GM23338 (cell line): ENCODE measurements at regions not wholly inside any gene's neighbourhood (a gene's known extent, or its start where the extent isn't known, plus 50 kb on each side); places are given as distances from the start of the nearest gene placed in this dataset.
A peak's percentile ranks its signal among the peaks of the same experiment; 100 is the strongest.

Source experiments
- ATAC-seq: fragments of 200-7000 bp; cut with Tn5 transposase; 3 replicates; pipeline ENCODE4 v1.9.1; 2020
- DNase-seq: peaks from one replicate; pipeline ENCODE4 v3.0.0-alpha.2; 2015; ENCODE audit warnings: low spot score
- H2AFZ ChIP-seq: fragments of 200-600 bp; sonication (generic); 2 replicates; pipeline ENCODE4 v1.8.0; 2016; ENCODE audit warnings: antibody characterized with exemption, mild to moderate bottlenecking, moderate library complexity
- H3F3A ChIP-seq: fragments of 200-600 bp; sonication (generic); replicated peaks from 2 replicates; pipeline ENCODE4 v1.8.0; 2017; ENCODE audit warnings: antibody characterized with exemption, mixed run types, low read depth
- H3K27ac ChIP-seq: fragments of 200-600 bp; sonication (generic); 2 replicates; pipeline ENCODE4 v1.6.1; 2016; ENCODE audit warnings: low read depth
- H3K27me3 ChIP-seq: fragments of 200-600 bp; sonication (generic); 2 replicates; pipeline ENCODE4 v1.8.0; 2016; ENCODE audit warnings: mild to moderate bottlenecking, mixed run types, moderate library complexity; ENCODE audit not compliant: insufficient read depth
- H3K36me3 ChIP-seq: fragments of 200-600 bp; sonication (generic); 2 replicates; pipeline ENCODE4 v1.8.0; 2016; ENCODE audit warnings: mild to moderate bottlenecking; ENCODE audit not compliant: insufficient read depth
- H3K4me1 ChIP-seq: fragments of 200-600 bp; sonication (generic); 2 replicates; pipeline ENCODE4 v1.8.0; 2016; ENCODE audit warnings: mild to moderate bottlenecking, moderate library complexity; ENCODE audit not compliant: insufficient read depth
- H3K4me2 ChIP-seq: fragments of 200-600 bp; sonication (generic); 2 replicates; pipeline ENCODE4 v1.7.1; 2017; ENCODE audit warnings: mixed run types
- H3K4me3 ChIP-seq: fragments of 200-600 bp; sonication (generic); 2 replicates; pipeline ENCODE4 v1.6.1; 2016; ENCODE audit warnings: mixed run types
- H3K79me2 ChIP-seq: fragments of 200-600 bp; sonication (generic); replicated peaks from 2 replicates; pipeline ENCODE4 v1.8.0; 2017; ENCODE audit warnings: mild to moderate bottlenecking; ENCODE audit not compliant: insufficient read depth
- H3K9me2 ChIP-seq: fragments of 200-600 bp; sonication (generic); 2 replicates; pipeline ENCODE4 v1.8.0; 2017; ENCODE audit not compliant: insufficient read depth
- H4K20me1 ChIP-seq: fragments of 200-600 bp; sonication (generic); replicated peaks from 2 replicates; pipeline ENCODE4 v1.8.0; 2017; ENCODE audit warnings: mild to moderate bottlenecking; ENCODE audit not compliant: insufficient read depth
- H3K27ac Mint-ChIP-seq: 2 replicates; pipeline ENCODE4 v1.8.0; 2020; ENCODE audit warnings: inconsistent platforms, mild to moderate bottlenecking, moderate library complexity, mixed read lengths
- H3K27me3 Mint-ChIP-seq: 3 replicates; pipeline ENCODE4 v1.8.0; 2022; ENCODE audit warnings: low read depth, mild to moderate bottlenecking, moderate library complexity, mixed read lengths, inconsistent platforms; ENCODE audit not compliant: insufficient read depth, poor library complexity
- H3K36me3 Mint-ChIP-seq: 3 replicates; pipeline ENCODE4 v1.8.0; 2021; ENCODE audit warnings: low read depth, mild to moderate bottlenecking, inconsistent platforms, moderate library complexity, mixed read lengths
- H3K4me1 Mint-ChIP-seq: 3 replicates; pipeline ENCODE4 v1.8.0; 2020; ENCODE audit warnings: mild to moderate bottlenecking, inconsistent platforms, mixed read lengths
- H3K4me3 Mint-ChIP-seq: 3 replicates; pipeline ENCODE4 v1.8.0; 2021; ENCODE audit warnings: moderate library complexity, mild to moderate bottlenecking, inconsistent platforms, mixed read lengths
- H3K9me3 Mint-ChIP-seq: 3 replicates; pipeline ENCODE4 v1.8.0; 2020; ENCODE audit warnings: moderate library complexity, mild to moderate bottlenecking, inconsistent platforms, mixed read lengths
- EZH2 ChIP-seq: fragments of 200-600 bp; sonication (generic); IDR thresholded peaks from one replicate; pipeline ENCODE4 v1.8.0; 2017; ENCODE audit warnings: antibody characterized with exemption, mild to moderate bottlenecking, low read depth; ENCODE audit not compliant: unreplicated experiment
- EZH2phosphoT487 ChIP-seq: fragments of 200-600 bp; sonication (generic); IDR thresholded peaks from one replicate; pipeline ENCODE4 v1.8.1; 2018; ENCODE audit warnings: antibody characterized with exemption; ENCODE audit not compliant: unreplicated experiment
- JUNB ChIP-seq: IDR thresholded peaks from one replicate; pipeline ENCODE4 v1.6.1; 2016; ENCODE audit warnings: antibody characterized with exemption; ENCODE audit not compliant: unreplicated experiment
- NANOG ChIP-seq: IDR thresholded peaks from 2 replicates; pipeline ENCODE4 v1.6.1; 2016; ENCODE audit warnings: antibody characterized with exemption, borderline replicate concordance
- POLR2AphosphoS5 ChIP-seq: IDR thresholded peaks from 2 replicates; pipeline ENCODE4 v1.6.1; 2016; ENCODE audit warnings: antibody characterized with exemption, low read depth
- STAT1 ChIP-seq: IDR thresholded peaks from one replicate; pipeline ENCODE4 v1.6.1; 2016; ENCODE audit warnings: antibody characterized with exemption; ENCODE audit not compliant: unreplicated experiment
- ZNF114 ChIP-seq: fragments of 250-450 bp; sonication (Bioruptor Pico); IDR thresholded peaks from 2 replicates; pipeline ENCODE4 v1.5.0; 2020; ENCODE audit warnings: mild to moderate bottlenecking, moderate library complexity
- ZNF331 ChIP-seq: fragments of 250-450 bp; sonication (Bioruptor Pico); IDR thresholded peaks from 2 replicates; pipeline ENCODE4 v1.5.0; 2020; ENCODE audit warnings: low read depth, mild to moderate bottlenecking, moderate library complexity
- TF ChIP-seq, protein P1 (sequence below), 2 experiments: fragments of 200-600 bp in 1 of 2; sonication (generic) in 1 of 2; conservative IDR thresholded peaks; 2 replicates each; pipeline versions ENCODE4 v1.5.1 to v1.6.1; 2016 to 2017; ENCODE audit warnings: antibody characterized with exemption in 2 of 2, low read depth in 2 of 2, mild to moderate bottlenecking in 2 of 2, moderate library complexity in 1 of 2
- TF ChIP-seq, protein P2 (sequence below): IDR thresholded peaks from 2 replicates; pipeline ENCODE4 v1.6.1; 2016; ENCODE audit warnings: antibody characterized with exemption
- TF ChIP-seq, protein P3 (sequence below): IDR thresholded peaks from one replicate; pipeline ENCODE4 v1.6.1; 2018; ENCODE audit warnings: antibody characterized with exemption; ENCODE audit not compliant: unreplicated experiment

DNA sequence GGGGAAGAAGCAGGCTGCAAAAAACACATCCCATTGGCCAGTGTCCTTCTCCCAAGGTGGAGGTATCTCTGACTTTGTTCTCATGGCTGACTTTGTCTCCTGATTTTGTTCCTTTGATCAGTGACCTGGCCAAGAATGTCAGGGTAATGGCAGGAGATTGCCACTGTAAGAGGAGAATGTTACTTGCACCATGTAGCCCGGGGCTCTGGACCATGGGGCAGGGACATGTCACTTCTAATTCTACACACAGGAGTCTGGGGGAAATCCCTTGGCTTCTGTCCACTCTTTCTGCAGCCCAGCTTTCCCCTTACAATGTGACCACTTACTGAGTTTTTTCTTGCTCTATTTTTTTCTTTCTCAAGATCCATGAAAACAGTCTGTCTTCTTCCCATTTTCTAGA is 87.7 kb upstream of the LRRN2 start (continued):
- TF ChIP-seq, protein P1, sequence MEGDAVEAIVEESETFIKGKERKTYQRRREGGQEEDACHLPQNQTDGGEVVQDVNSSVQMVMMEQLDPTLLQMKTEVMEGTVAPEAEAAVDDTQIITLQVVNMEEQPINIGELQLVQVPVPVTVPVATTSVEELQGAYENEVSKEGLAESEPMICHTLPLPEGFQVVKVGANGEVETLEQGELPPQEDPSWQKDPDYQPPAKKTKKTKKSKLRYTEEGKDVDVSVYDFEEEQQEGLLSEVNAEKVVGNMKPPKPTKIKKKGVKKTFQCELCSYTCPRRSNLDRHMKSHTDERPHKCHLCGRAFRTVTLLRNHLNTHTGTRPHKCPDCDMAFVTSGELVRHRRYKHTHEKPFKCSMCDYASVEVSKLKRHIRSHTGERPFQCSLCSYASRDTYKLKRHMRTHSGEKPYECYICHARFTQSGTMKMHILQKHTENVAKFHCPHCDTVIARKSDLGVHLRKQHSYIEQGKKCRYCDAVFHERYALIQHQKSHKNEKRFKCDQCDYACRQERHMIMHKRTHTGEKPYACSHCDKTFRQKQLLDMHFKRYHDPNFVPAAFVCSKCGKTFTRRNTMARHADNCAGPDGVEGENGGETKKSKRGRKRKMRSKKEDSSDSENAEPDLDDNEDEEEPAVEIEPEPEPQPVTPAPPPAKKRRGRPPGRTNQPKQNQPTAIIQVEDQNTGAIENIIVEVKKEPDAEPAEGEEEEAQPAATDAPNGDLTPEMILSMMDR (conservative IDR thresholded peaks at IDR 0.05; ENCODE audit: low read depth in 2 of 2): no peak
- TF ChIP-seq STAT1 (no peak), JUNB (no peak)

DNA sequence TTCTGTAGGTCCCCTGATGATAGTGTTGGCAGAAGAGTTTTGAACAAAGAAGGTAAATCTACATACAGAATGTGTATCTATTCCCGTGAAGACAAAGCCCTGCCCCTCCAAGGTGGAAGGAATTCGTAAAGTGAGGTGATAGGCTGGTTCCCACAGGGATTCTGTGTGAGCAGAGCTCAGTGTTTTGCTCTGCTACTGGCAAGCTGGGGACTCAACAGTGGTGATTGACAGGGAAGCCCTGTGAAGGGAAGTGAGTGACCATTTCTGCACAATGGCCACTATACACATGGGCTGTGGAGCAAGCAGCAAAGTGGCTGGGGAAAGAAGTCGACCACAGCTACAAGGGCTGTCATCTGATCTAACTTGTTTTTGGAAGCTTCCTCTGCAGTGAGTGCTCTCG is 90.0 kb upstream of the LRRN2 start:
- Histone ChIP-seq H3K4me1 (no peaks in the 10 kb centered on the region), H3K4me2 (no peak overlapping the region), H2AFZ (no peak overlapping the region), H3K27me3 (no peaks in the 10 kb centered on the region), H3K4me3 (no peak overlapping the region), H3K27ac (no peak overlapping the region), H4K20me1 (no peaks in the 10 kb centered on the region), H3K9me2 (peaks cover 10% of the 10 kb centered on the region; the same call in 1 of the 2 replicates), H3K36me3 (no peaks in the 10 kb centered on the region), H3K79me2 (no peaks in the 10 kb centered on the region), H3F3A (no peaks in the 10 kb centered on the region)
- H3K4me3 Mint-ChIP-seq: no peak overlapping the region
- peak; percentile 41; the same call in 2 of the 3 replicates for ATAC-seq
- H3K36me3 Mint-ChIP-seq: no peaks in the 10 kb centered on the region
- no peaks in the 10 kb centered on the region for H3K9me3 Mint-ChIP-seq
- no peak overlapping the region for H3K27ac Mint-ChIP-seq
- peak; percentile 12 for DNase-seq
- H3K27me3 Mint-ChIP-seq: no peaks in the 10 kb centered on the region
- H3K4me1 Mint-ChIP-seq: no peaks in the 10 kb centered on the region
- TF ChIP-seq, protein P2, sequence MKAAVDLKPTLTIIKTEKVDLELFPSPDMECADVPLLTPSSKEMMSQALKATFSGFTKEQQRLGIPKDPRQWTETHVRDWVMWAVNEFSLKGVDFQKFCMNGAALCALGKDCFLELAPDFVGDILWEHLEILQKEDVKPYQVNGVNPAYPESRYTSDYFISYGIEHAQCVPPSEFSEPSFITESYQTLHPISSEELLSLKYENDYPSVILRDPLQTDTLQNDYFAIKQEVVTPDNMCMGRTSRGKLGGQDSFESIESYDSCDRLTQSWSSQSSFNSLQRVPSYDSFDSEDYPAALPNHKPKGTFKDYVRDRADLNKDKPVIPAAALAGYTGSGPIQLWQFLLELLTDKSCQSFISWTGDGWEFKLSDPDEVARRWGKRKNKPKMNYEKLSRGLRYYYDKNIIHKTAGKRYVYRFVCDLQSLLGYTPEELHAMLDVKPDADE: no peak
- TF ChIP-seq, protein P3, sequence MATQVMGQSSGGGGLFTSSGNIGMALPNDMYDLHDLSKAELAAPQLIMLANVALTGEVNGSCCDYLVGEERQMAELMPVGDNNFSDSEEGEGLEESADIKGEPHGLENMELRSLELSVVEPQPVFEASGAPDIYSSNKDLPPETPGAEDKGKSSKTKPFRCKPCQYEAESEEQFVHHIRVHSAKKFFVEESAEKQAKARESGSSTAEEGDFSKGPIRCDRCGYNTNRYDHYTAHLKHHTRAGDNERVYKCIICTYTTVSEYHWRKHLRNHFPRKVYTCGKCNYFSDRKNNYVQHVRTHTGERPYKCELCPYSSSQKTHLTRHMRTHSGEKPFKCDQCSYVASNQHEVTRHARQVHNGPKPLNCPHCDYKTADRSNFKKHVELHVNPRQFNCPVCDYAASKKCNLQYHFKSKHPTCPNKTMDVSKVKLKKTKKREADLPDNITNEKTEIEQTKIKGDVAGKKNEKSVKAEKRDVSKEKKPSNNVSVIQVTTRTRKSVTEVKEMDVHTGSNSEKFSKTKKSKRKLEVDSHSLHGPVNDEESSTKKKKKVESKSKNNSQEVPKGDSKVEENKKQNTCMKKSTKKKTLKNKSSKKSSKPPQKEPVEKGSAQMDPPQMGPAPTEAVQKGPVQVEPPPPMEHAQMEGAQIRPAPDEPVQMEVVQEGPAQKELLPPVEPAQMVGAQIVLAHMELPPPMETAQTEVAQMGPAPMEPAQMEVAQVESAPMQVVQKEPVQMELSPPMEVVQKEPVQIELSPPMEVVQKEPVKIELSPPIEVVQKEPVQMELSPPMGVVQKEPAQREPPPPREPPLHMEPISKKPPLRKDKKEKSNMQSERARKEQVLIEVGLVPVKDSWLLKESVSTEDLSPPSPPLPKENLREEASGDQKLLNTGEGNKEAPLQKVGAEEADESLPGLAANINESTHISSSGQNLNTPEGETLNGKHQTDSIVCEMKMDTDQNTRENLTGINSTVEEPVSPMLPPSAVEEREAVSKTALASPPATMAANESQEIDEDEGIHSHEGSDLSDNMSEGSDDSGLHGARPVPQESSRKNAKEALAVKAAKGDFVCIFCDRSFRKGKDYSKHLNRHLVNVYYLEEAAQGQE: no peak
- TF ChIP-seq EZH2phosphoT487 (no peak), POLR2AphosphoS5 (no peak), JUNB (no peak), ZNF331 (CRISPR knock-in tag) (no peak), EZH2 (no peak), ZNF114 (no peak), NANOG (no peak)
- TF ChIP-seq, protein P1 (conservative IDR thresholded peaks at IDR 0.05; ENCODE audit: low read depth in 2 of 2): no peak
